HEK293 (cell line): ENCODE measurements at regions not wholly inside any gene's neighbourhood (a gene's known extent, or its start where the extent isn't known, plus 50 kb on each side); places are given as distances from the start of the nearest gene placed in this dataset.

Experiments used
- CTCF ChIA-PET: fragments of 350-600 bp; formaldehyde crosslinking; extraction: SDS; loops from one replicate; lab custom pipeline; 2021; ENCODE audit warnings: antibody characterized with exemption; lab: Yijun Ruan, JAX
- POLR2A ChIA-PET: fragments of 300-600 bp; formaldehyde crosslinking; extraction: SDS; loops from one replicate; lab custom pipeline; 2020; ENCODE audit warnings: antibody characterized with exemption, inconsistent platforms; lab: Yijun Ruan, JAX
- H3K27ac ChIP-seq: fragments of 200-500 bp; sonication (Bioruptor generic); 2 replicates; pipeline ENCODE4 v1.5.1; 2014; ENCODE audit warnings: low read depth, low read length, control low read depth, inconsistent platforms; ENCODE audit errors: extremely low read depth
- H3K36me3 ChIP-seq, 2 experiments: fragments of 200-500 bp in 1 of 2; sonication (Bioruptor generic) in 1 of 2; 1 replicate in 1 of 2; 2 replicates in 1 of 2; pipeline ENCODE4 v1.5.1; 2014 to 2017; ENCODE audit warnings: inconsistent platforms in 2 of 2, low read length in 2 of 2; ENCODE audit not compliant: control insufficient read depth in 2 of 2, insufficient read depth in 1 of 2
- H3K4me1 ChIP-seq: fragments of 200-500 bp; sonication (Bioruptor generic); 2 replicates; pipeline ENCODE4 v1.5.1; 2014; ENCODE audit warnings: mild to moderate bottlenecking, low read length, inconsistent platforms; ENCODE audit not compliant: control insufficient read depth, insufficient read depth
- H3K4me3 ChIP-seq: 2 replicates; pipeline ENCODE4 v1.5.1; 2011; ENCODE audit warnings: low read depth, mild to moderate bottlenecking, control low read depth, low read length, moderate library complexity
- H3K9me3 ChIP-seq: fragments of 200-500 bp; sonication (Bioruptor generic); 2 replicates; pipeline ENCODE4 v1.5.1; 2014; ENCODE audit warnings: low read depth, low read length, inconsistent platforms; ENCODE audit not compliant: control insufficient read depth, insufficient read depth
- MYNN ChIP-seq: fragments of 450-650 bp; formaldehyde crosslinking; IDR thresholded peaks from 2 replicates; pipeline ENCODE4 v1.5.1; 2016; ENCODE audit warnings: missing biosample characterization, missing genetic modification characterization, borderline replicate concordance
- REST ChIP-seq: fragments of 450-650 bp; formaldehyde crosslinking; IDR thresholded peaks from 2 replicates; pipeline ENCODE4 v1.5.1; 2016; ENCODE audit warnings: missing biosample characterization, missing genetic modification characterization
- SP7 ChIP-seq: fragments of 450-650 bp; formaldehyde crosslinking; IDR thresholded peaks from 2 replicates; pipeline ENCODE4 v1.5.1; 2016; ENCODE audit warnings: missing biosample characterization, missing genetic modification characterization
- ZBTB6 ChIP-seq: fragments of 450-650 bp; formaldehyde crosslinking; IDR thresholded peaks from 2 replicates; pipeline ENCODE4 v1.5.1; 2017; ENCODE audit warnings: missing biosample characterization, missing genetic modification characterization
- ZNF202 ChIP-seq: fragments of 450-650 bp; formaldehyde crosslinking; IDR thresholded peaks from 2 replicates; pipeline ENCODE4 v1.5.1; 2016; ENCODE audit warnings: missing biosample characterization, missing genetic modification characterization, borderline replicate concordance
- ZNF214 ChIP-seq: fragments of 450-650 bp; formaldehyde crosslinking; IDR thresholded peaks from 2 replicates; pipeline ENCODE4 v1.5.1; 2017; ENCODE audit warnings: missing biosample characterization, mild to moderate bottlenecking, missing genetic modification characterization, borderline replicate concordance
- ZNF239 ChIP-seq: fragments of 450-650 bp; formaldehyde crosslinking; IDR thresholded peaks from 2 replicates; pipeline ENCODE4 v1.5.1; 2016; ENCODE audit warnings: missing biosample characterization, missing genetic modification characterization
- ZNF24 ChIP-seq: fragments of 450-650 bp; formaldehyde crosslinking; IDR thresholded peaks from 2 replicates; pipeline ENCODE4 v1.5.1; 2016; ENCODE audit warnings: missing biosample characterization, missing genetic modification characterization
- ZNF26 ChIP-seq: fragments of 450-650 bp; formaldehyde crosslinking; IDR thresholded peaks from 2 replicates; pipeline ENCODE4 v1.5.1; 2016; ENCODE audit warnings: missing biosample characterization, missing genetic modification characterization
- ZNF274 ChIP-seq, 2 experiments: fragments of 200-500 bp in 1 of 2; fragments of 450-650 bp in 1 of 2; sonication (Bioruptor generic) in 1 of 2; formaldehyde crosslinking in 1 of 2; IDR thresholded peaks; 2 replicates each; pipeline versions ENCODE4 v1.5.1 to v1.6.1; 2014 to 2016; ENCODE audit warnings: borderline replicate concordance in 1 of 2, inconsistent platforms in 1 of 2, low read length in 1 of 2, missing biosample characterization in 1 of 2, missing genetic modification characterization in 1 of 2
- ZNF558 ChIP-seq: fragments of 450-650 bp; formaldehyde crosslinking; IDR thresholded peaks from 2 replicates; pipeline ENCODE4 v1.5.1; 2016; ENCODE audit warnings: missing biosample characterization, missing genetic modification characterization
- ZNF777 ChIP-seq: fragments of 450-650 bp; formaldehyde crosslinking; IDR thresholded peaks from 2 replicates; pipeline ENCODE4 v1.5.1; 2017; ENCODE audit warnings: missing biosample characterization, missing genetic modification characterization, borderline replicate concordance
- ZNF792 ChIP-seq: fragments of 450-650 bp; formaldehyde crosslinking; IDR thresholded peaks from 2 replicates; pipeline ENCODE4 v1.5.1; 2016; ENCODE audit warnings: missing biosample characterization, missing genetic modification characterization
- ZSCAN16 ChIP-seq: fragments of 450-650 bp; formaldehyde crosslinking; IDR thresholded peaks from 2 replicates; pipeline ENCODE4 v1.5.1; 2016; ENCODE audit warnings: missing biosample characterization, missing genetic modification characterization
- TF ChIP-seq, protein P1 (sequence below): fragments of 450-650 bp; formaldehyde crosslinking; IDR thresholded peaks from 2 replicates; pipeline ENCODE4 v1.5.1; 2017; ENCODE audit warnings: missing biosample characterization, missing genetic modification characterization
- TF ChIP-seq, protein P2 (sequence below): fragments of 450-650 bp; formaldehyde crosslinking; IDR thresholded peaks from 2 replicates; pipeline ENCODE4 v1.5.1; 2016; ENCODE audit warnings: missing biosample characterization, missing genetic modification characterization
- TF ChIP-seq, protein P3 (sequence below): fragments of 450-650 bp; formaldehyde crosslinking; IDR thresholded peaks from 2 replicates; pipeline ENCODE4 v1.5.1; 2016; ENCODE audit warnings: missing biosample characterization, missing genetic modification characterization

GRCh38 chr10:44167752-44168151 is 217.1 kb downstream of the CXCL12 start:
- POLR2A ChIA-PET = no interaction called here
- Histone ChIP-seq H3K36me3 (no peaks in the 10 kb centered on the region), H3K9me3 (no peaks in the 10 kb centered on the region), H3K27ac (no peak overlapping the region), H3K4me3 (no peak overlapping the region), H3K4me1 (peaks cover 5% of the 10 kb centered on the region)
- TF ChIP-seq MYNN = no peak
- TF ChIP-seq, protein P1, sequence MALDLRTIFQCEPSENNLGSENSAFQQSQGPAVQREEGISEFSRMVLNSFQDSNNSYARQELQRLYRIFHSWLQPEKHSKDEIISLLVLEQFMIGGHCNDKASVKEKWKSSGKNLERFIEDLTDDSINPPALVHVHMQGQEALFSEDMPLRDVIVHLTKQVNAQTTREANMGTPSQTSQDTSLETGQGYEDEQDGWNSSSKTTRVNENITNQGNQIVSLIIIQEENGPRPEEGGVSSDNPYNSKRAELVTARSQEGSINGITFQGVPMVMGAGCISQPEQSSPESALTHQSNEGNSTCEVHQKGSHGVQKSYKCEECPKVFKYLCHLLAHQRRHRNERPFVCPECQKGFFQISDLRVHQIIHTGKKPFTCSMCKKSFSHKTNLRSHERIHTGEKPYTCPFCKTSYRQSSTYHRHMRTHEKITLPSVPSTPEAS (tag by site-specific recombination) = no peak
- CTCF ChIA-PET = no interaction called here

DNA sequence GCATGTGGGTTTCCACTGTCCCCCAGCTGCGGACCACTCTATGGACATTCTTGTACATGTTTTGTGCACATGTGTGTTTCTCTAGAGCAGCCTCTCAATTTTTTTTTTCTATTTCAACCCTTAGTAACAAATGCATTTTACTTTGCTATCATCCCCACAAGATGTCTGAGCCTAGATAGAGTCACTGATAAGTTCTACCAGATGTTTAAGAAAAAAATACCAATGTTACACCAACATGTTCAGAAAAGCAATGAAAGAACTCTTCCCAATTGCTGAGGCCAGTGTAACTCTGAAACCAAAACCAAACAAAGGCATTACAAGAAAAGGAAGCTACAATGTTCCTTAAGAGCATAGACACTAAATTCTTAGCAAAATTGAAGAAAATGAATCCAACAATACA is 218.5 kb downstream of the CXCL12 start:
- Histone ChIP-seq H3K27ac (no peak overlapping the region), H3K9me3 (no peaks in the 10 kb centered on the region), H3K36me3 (no peaks in the 10 kb centered on the region)
- POLR2A ChIA-PET = no interaction called here
- TF ChIP-seq ZNF24 (tag by site-specific recombination) = no peak
- TF ChIP-seq, protein P2, sequence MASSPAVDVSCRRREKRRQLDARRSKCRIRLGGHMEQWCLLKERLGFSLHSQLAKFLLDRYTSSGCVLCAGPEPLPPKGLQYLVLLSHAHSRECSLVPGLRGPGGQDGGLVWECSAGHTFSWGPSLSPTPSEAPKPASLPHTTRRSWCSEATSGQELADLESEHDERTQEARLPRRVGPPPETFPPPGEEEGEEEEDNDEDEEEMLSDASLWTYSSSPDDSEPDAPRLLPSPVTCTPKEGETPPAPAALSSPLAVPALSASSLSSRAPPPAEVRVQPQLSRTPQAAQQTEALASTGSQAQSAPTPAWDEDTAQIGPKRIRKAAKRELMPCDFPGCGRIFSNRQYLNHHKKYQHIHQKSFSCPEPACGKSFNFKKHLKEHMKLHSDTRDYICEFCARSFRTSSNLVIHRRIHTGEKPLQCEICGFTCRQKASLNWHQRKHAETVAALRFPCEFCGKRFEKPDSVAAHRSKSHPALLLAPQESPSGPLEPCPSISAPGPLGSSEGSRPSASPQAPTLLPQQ (tag by site-specific recombination) = no peak
- no peak for TF ChIP-seq ZNF792 (tag by site-specific recombination)
- no peak for TF ChIP-seq ZNF558 (tag by site-specific recombination)
- no peak for TF ChIP-seq ZNF777
- no peak for TF ChIP-seq ZSCAN16
- TF ChIP-seq ZNF274 (IDR thresholded peaks at IDR 0.05; ENCODE audit: low read length) = no peak
- no peak for TF ChIP-seq ZNF274 (tag by site-specific recombination; IDR thresholded peaks at IDR 0.05; ENCODE audit: borderline replicate concordance)
- no peak for TF ChIP-seq SP7 (tag by site-specific recombination)
- TF ChIP-seq ZNF202 (tag by site-specific recombination) = no peak
- no peak for TF ChIP-seq ZBTB6 (tag by site-specific recombination)
- no peak for TF ChIP-seq REST (tag by site-specific recombination)
- TF ChIP-seq, protein P3, sequence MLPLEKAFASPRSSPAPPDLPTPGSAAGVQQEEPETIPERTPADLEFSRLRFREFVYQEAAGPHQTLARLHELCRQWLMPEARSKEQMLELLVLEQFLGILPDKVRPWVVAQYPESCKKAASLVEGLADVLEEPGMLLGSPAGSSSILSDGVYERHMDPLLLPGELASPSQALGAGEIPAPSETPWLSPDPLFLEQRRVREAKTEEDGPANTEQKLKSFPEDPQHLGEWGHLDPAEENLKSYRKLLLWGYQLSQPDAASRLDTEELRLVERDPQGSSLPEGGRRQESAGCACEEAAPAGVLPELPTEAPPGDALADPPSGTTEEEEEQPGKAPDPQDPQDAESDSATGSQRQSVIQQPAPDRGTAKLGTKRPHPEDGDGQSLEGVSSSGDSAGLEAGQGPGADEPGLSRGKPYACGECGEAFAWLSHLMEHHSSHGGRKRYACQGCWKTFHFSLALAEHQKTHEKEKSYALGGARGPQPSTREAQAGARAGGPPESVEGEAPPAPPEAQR (tag by site-specific recombination) = no peak
- TF ChIP-seq ZNF214 = no peak
- no peak for TF ChIP-seq ZNF239 (tag by site-specific recombination)
- TF ChIP-seq ZNF26 = no peak
- TF ChIP-seq, all 188 proteins: peak for 0
- H3K4me1 ChIP-seq = no peaks in the 10 kb centered on the region
- CTCF ChIA-PET = no interaction called here
- no peak overlapping the region for H3K4me3 ChIP-seq
